SHP77 treated with DMSO at 0.1 percent for 48 hours (cell line): ENCODE measurements at regions not wholly inside any gene's neighbourhood (a gene's known extent, or its start where the extent isn't known, plus 50 kb on each side); places are given as distances from the start of the nearest gene placed in this dataset.

Experiments used
- DNase-seq: peaks from one replicate; lab custom pipeline; 2025; lab: John Stamatoyannopoulos, UW

GRCh38 chr2:22616031-22616430 is 768.9 kb upstream of the KLHL29 start:
- DNase-seq, result no peak

DNA sequence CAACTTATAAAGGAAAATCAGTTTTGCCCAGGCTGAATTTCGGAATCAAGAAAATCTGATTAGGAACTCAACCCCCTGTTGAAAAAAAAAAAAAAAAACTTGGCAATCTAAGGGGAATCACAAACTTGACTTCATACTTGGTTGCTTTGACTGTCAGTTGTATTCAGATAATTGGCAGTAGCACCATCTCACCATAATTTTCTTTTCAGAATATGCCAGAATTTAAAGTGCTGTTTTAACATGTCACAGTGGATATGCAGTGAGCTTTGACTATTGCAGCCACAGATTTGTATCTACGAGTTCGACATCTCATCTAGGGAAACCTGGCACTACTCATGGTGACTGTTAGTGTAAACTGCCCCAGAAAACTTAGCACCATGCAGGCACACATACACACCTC is 761.4 kb upstream of the KLHL29 start:
- DNase-seq, result no peak

DNA sequence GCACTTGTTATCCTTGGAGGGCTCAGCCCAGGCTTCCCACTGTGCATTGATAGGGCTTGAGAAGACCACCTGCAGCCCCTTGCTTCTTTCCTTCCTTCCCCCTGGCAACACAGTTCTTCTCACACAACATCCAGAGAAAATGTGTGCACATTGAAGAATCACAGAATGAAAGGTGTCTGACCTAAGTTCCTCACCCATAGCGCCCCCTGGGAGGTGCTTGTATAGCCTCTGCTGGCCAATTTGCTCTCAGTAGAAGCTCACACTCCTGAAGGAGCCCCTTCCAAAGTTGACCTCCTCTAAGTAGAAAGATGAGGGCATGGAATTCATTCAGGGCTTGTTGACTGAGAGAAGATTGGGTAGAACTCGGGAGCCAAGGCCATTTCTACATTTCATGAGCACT is 758.4 kb upstream of the KLHL29 start:
- no peak for DNase-seq

DNA sequence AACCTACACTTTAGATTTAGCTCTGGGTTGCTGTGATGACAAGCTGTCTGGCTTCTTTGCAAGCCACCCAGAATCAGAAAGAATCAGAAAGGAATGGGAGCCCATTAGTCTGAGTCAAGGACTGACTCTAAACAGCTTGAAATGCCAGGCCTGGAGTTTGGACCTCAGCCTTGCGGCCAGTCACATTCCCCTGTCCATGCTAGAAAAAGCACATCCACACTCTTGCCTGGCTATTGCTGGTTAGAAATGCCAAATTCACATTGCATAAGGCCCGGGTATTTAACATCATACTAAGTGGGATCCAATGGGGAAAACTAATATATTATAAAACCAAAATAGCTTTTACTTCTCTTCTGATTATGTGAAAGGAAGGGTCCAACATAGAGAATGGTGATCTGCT is 756.8 kb upstream of the KLHL29 start:
- no peak for DNase-seq

- DNase-seq, result no peak
Observed at GRCh38 chr2:22628906-22629305, 756.1 kb upstream of the KLHL29 start.

GRCh38 chr2:22634167-22634566 is 750.8 kb upstream of the KLHL29 start:
- no peak for DNase-seq

- DNase-seq, result no peak
Observed at GRCh38 chr2:22656426-22656825, 728.6 kb upstream of the KLHL29 start.

- DNase-seq, result no peak
Observed at GRCh38 chr2:22673529-22673928, 711.5 kb upstream of the KLHL29 start.

GRCh38 chr2:22683914-22684313 is 701.1 kb upstream of the KLHL29 start:
- DNase-seq, result no peak

GRCh38 chr2:22690096-22690495 is 694.9 kb upstream of the KLHL29 start:
- DNase-seq, result no peak

GRCh38 chr2:22691666-22692065 is 693.3 kb upstream of the KLHL29 start:
- DNase-seq, result no peak

DNA sequence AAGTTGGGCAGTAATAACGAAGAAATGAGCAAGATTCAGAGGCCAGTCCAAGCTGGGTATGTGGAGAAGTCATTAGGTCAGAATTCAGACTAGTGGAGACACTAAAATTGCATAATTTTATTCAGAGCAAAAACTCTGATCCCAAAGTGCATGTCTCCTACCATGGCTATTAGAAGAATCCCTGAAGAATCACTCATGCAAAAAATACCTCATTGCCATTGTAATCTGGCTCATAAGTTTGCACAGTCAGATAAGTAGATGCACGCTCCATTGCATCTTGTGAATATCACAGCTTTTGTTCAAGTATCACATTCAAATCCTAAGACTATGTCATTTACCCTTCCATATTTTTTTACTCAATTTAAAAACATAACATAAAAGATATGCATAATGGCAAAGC is 692.2 kb upstream of the KLHL29 start:
- DNase-seq, result no peak

GRCh38 chr2:22694300-22694699 is 690.7 kb upstream of the KLHL29 start:
- no peak for DNase-seq

- no peak for DNase-seq
Observed at GRCh38 chr2:22694856-22695255, 690.1 kb upstream of the KLHL29 start.

DNA sequence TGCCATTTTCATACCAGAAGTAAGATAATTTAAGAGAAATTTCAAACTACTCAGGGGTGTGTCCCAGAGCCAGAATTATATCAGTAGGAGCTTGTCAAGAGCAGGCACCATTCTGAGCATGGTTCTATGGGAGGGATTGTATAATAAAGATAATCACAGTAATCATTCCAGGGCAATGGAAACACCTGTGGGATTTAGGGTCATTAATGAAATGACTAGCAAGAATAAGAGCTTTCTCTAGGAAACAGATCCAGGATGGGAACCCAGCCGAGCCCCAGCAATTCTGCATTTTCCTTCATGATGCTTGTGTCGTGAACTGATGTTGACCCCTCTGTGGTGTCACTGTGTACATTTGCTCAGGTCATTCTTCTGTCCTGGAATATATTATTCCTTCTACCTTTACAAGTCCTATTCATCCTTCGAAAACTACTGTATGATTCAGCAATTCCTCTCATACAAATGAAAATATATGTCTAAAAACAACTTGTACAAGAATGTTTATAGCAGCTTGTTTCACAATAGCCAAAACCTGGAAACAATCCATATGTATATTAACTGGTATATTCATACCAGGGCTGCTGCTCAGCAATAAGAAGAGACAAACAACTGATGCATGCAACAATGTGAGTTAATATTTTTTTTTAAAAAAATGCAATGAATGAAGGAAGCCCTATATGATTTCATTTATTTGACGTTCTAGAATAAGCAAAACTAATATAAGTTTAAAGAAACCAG is 687.8 kb upstream of the KLHL29 start:
- no peak for DNase-seq

- no peak for DNase-seq
Observed at GRCh38 chr2:22701561-22702160, 683.3 kb upstream of the KLHL29 start.

DNA sequence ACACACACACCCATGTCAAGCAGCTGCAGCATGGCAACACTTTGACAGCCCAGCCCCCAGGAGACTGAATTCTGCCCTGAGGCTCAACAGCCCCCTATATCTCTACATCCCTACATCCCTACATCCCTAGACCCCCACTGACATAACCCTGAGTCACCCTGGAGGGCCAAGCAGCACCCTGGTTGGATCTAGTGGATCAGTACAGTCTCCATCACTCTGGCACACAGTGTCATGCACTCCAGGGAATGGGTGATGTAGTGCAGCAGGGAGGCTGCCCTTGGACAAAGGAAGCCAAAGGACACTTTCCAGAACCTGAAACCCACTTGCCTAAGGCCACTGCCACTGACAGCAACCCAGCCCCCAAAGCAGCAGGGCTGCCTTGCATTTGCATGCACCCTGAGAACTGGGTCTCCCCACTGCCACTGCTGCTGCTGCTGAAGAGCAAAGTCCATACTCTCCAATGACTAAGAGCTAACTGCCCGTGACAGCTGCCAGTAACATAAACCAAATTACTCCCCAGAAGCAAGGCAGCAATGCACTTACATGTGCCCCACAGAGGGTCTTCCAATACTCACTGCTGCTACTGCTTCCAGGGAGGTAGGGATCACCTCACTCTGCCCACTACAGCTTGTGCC is 681.6 kb upstream of the KLHL29 start:
- no peak for DNase-seq

DNA sequence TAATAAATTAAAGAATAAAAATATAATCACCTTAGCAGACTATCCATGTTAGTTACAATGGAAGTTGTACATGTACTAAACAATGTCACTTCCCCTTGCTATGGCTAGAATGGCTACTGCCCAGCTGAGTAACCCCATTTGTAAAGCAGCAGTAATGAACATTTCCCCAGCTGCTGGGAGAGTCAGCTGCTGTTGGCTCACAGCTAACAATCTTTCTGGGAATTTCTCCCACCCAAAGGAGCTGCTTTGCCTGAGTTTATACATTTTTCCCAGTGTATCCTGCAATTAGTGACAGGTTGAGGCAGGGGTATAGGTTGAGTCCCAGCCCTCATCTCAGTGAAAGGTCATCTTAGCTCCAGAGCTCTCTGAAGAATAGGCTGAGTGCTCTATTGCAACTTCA is 665.6 kb upstream of the KLHL29 start:
- DNase-seq, result no peak

DNA sequence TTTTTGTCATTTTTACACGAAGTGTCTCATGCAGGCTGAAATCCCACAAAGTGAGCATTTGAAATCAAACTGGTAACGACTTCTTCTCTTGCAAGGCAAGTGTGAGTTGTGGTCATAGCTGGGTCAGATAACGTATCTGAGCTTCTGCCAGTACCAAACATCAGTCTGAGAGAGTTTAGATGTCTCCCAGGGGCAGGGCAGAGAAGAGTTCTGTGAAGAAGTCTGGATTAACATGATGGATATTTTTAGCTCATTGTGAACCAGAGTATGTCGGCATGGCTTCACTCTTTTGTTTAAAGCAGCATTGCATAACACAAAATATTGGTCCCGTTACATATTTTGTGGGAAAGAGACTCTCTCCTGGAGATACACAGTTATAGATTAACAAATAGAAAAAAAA is 655.5 kb upstream of the KLHL29 start:
- no peak for DNase-seq

DNA sequence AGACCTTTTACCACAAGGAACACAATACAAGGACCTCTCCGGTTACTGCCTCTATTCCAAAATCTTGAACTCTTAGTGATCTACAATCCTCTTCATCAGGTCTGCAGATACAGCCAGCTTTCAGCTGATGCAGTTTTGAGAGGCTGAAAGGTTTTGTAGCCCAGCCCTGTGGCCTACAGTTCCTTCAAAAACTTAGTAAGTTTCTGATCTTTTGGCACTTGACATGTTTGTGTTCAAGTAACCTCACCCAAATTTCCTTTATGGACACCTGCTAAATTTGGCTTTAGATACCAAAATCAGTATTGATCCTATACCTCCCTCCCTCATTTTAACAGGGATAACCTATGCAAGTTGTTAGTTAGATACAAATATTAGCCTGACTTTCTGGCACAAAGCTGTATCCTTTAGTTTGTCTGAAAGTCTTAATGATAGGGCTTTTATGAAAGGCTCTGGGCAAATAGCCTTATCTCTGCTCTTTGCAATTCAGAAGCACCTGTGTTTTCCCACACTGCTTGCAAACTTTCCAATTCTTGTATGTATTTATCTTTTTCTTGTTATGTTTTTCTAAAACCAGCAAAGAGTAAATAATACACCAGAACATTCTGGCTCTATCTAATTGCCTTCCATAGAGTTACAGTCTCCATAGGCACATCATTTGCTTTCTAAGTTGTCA is 650.5 kb upstream of the KLHL29 start:
- no peak for DNase-seq

GRCh38 chr2:22737144-22737543 is 647.8 kb upstream of the KLHL29 start:
- DNase-seq, result no peak

- DNase-seq, result no peak
Observed at GRCh38 chr2:22741216-22741615, 643.8 kb upstream of the KLHL29 start.

- DNase-seq, result no peak
Observed at GRCh38 chr2:22748909-22749308, 636.1 kb upstream of the KLHL29 start.
